ENCODE measurements at regions not wholly inside any gene's neighbourhood (a gene's known extent, or its start where the extent isn't known, plus 50 kb on each side); places are given as distances from the start of the nearest gene placed in this dataset.

DNA sequence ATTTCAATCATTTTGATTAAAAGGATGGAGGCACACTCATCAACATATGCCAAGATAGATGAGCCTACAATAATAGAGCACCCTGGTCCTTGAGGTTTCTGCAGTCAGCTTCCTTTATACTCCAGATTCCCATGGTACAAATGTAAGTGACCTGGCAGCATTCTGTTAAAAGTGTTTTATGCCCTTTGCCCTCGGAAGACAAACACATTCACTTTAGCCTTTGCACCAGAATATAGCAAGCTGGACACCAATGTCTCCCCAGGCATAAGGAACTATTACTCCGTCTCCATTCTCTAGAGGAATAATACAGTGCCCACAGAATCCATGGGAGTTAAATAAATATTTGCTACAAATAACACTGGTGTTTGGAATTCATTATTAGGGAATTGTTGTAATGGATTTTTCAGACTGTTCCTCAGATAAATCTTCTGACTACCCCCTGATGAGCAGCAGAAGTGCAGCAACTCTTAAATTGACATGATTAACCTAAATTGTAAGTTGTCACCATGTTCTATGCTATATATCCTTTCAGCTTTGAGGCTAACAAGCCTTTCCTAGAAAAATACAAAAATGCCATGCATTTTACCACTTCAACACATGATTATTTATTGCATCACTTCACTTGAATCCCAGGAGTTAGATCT lies 340.2 kb downstream of the TBC1D32 start:
- H3K36me3 Mint-ChIP-seq (ENCODE audit: low read depth): no peaks in the 10 kb centered on the region
- TF ChIP-seq, protein P1, sequence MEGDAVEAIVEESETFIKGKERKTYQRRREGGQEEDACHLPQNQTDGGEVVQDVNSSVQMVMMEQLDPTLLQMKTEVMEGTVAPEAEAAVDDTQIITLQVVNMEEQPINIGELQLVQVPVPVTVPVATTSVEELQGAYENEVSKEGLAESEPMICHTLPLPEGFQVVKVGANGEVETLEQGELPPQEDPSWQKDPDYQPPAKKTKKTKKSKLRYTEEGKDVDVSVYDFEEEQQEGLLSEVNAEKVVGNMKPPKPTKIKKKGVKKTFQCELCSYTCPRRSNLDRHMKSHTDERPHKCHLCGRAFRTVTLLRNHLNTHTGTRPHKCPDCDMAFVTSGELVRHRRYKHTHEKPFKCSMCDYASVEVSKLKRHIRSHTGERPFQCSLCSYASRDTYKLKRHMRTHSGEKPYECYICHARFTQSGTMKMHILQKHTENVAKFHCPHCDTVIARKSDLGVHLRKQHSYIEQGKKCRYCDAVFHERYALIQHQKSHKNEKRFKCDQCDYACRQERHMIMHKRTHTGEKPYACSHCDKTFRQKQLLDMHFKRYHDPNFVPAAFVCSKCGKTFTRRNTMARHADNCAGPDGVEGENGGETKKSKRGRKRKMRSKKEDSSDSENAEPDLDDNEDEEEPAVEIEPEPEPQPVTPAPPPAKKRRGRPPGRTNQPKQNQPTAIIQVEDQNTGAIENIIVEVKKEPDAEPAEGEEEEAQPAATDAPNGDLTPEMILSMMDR (IDR thresholded peaks at IDR 0.05): no peak
- no peaks in the 10 kb centered on the region for H3K4me1 Mint-ChIP-seq (ENCODE audit: low read depth)
- H3K9me3 Mint-ChIP-seq: no peaks in the 10 kb centered on the region; the same call in 1 of the 2 replicates
- no peak overlapping the region for H3K4me3 Mint-ChIP-seq
- no peak overlapping the region for H3K27ac Mint-ChIP-seq
- H3K27me3 Mint-ChIP-seq (ENCODE audit: insufficient read depth): no peaks in the 10 kb centered on the region
- DNase-seq: no peak

- TF ChIP-seq, protein P1 (IDR thresholded peaks at IDR 0.05): no peak
- Mint-ChIP-seq H3K9me3 (peaks cover 4% of the 10 kb centered on the region), H3K4me1 (ENCODE audit: low read depth) (no peaks in the 10 kb centered on the region), H3K4me3 (no peak overlapping the region), H3K27me3 (ENCODE audit: insufficient read depth) (no peaks in the 10 kb centered on the region), H3K36me3 (ENCODE audit: low read depth) (no peaks in the 10 kb centered on the region), H3K27ac (no peak overlapping the region)
- no peak for DNase-seq
These were observed 342.0 kb downstream of the TBC1D32 start for GRCh38 chr6:120992257-120992656.

DNA sequence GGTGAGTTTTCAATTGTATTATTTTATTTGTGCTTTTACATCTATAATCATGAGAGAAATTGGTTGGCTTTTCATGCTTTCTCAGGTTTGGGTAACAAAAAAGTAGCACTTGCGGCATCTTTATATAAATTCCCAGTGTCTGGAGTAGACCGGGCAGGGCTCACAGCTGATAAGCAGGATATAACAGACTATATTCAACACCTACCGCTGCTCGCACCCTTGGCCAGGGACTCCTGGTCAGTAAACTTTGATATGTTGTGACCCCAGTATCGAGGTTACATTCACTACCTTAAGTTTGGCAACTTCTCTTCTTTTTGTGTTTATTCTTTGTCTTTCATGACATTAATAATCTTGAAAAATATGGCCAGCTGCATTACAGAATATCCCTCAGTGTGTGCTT lies 343.4 kb downstream of the TBC1D32 start:
- no peaks in the 10 kb centered on the region for H3K36me3 Mint-ChIP-seq (ENCODE audit: low read depth)
- H3K4me1 Mint-ChIP-seq (ENCODE audit: low read depth): no peaks in the 10 kb centered on the region
- DNase-seq: no peak
- H3K27ac Mint-ChIP-seq: no peak overlapping the region
- no peaks in the 10 kb centered on the region for H3K27me3 Mint-ChIP-seq (ENCODE audit: insufficient read depth)
- no peak overlapping the region for H3K4me3 Mint-ChIP-seq
- H3K9me3 Mint-ChIP-seq: peaks cover 7% of the 10 kb centered on the region
- TF ChIP-seq, protein P1 (IDR thresholded peaks at IDR 0.05): no peak

GRCh38 chr6:120981835-120982234 lies 352.4 kb downstream of the TBC1D32 start:
- TF ChIP-seq, protein P1 (IDR thresholded peaks at IDR 0.05): no peak
- H3K36me3 Mint-ChIP-seq (ENCODE audit: low read depth): no peaks in the 10 kb centered on the region
- H3K9me3 Mint-ChIP-seq: peaks cover 9% of the 10 kb centered on the region
- DNase-seq: no peak
- no peaks in the 10 kb centered on the region for H3K27me3 Mint-ChIP-seq (ENCODE audit: insufficient read depth)
- H3K27ac Mint-ChIP-seq: no peak overlapping the region
- no peak overlapping the region for H3K4me3 Mint-ChIP-seq
- no peaks in the 10 kb centered on the region for H3K4me1 Mint-ChIP-seq (ENCODE audit: low read depth)

DNA sequence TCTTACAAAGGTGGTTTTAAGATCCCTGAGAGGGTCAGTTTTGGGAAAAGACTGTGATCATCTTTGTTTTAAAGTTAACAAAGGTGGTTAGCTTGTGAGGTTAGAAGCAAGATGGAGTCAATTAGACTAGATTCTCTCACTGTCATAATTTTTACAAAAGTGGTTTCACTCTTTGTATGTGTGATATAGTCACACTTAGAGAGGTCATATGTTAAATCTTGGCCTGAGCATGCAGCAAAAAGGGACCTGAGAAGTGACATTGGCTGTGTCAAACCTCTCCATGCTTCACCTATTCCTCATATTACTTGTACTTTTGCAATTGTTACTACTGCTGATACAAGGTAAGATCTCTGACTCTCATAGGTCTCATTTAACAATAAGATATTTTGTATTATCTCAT lies 368.0 kb downstream of the TBC1D32 start:
- H3K4me3 Mint-ChIP-seq: no peak overlapping the region
- H3K27ac Mint-ChIP-seq: no peak overlapping the region
- H3K36me3 Mint-ChIP-seq (ENCODE audit: low read depth): no peaks in the 10 kb centered on the region
- TF ChIP-seq, protein P1 (IDR thresholded peaks at IDR 0.05): no peak
- peaks cover 23% of the 10 kb centered on the region for H3K9me3 Mint-ChIP-seq
- DNase-seq: no peak
- H3K4me1 Mint-ChIP-seq (ENCODE audit: low read depth): no peaks in the 10 kb centered on the region
- H3K27me3 Mint-ChIP-seq (ENCODE audit: insufficient read depth): peaks cover 2% of the 10 kb centered on the region; the same call in 1 of the 2 replicates

Measured in HFFc6 (cell line).